Epithelial cell of proximal tubule (primary cell): ENCODE measurements at regions not wholly inside any gene's neighbourhood (a gene's known extent, or its start where the extent isn't known, plus 50 kb on each side); places are given as distances from the start of the nearest gene placed in this dataset.

Experiments used
- DNase-seq: peaks from one replicate; pipeline ENCODE4 v3.0.0-alpha.2; 2011; ENCODE audit warnings: low read depth
- H3K4me3 ChIP-seq: 2 replicates; pipeline ENCODE4 v1.5.1; 2011; ENCODE audit warnings: low read depth, mild to moderate bottlenecking, low read length
- TF ChIP-seq, protein P1 (sequence below): conservative IDR thresholded peaks from 2 replicates; pipeline ENCODE4 v1.5.1; 2012; ENCODE audit warnings: low read depth, mild to moderate bottlenecking, low read length

DNA sequence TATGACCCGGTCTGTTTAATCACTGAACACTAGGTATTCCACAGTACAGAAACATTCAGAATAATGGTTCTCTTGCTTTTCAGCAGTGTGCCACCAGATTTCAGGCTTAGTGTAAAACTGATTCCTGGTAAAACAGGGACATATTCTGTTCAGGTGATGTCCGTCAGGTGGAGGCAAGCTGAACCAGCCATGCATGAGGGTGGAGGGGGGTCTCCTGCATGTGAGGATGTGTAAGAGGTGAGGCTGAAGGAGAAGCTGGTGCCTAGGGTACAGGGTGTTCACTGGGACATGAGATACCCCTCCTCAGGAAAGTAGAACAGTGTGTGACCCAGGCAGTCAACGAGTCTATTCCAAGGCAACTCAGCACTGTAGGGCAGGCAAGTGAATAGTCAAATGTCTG, 563.9 kb downstream of the BNC2 start:
- H3K4me3 ChIP-seq = no peak overlapping the region
- no peak for DNase-seq
- TF ChIP-seq, protein P1, sequence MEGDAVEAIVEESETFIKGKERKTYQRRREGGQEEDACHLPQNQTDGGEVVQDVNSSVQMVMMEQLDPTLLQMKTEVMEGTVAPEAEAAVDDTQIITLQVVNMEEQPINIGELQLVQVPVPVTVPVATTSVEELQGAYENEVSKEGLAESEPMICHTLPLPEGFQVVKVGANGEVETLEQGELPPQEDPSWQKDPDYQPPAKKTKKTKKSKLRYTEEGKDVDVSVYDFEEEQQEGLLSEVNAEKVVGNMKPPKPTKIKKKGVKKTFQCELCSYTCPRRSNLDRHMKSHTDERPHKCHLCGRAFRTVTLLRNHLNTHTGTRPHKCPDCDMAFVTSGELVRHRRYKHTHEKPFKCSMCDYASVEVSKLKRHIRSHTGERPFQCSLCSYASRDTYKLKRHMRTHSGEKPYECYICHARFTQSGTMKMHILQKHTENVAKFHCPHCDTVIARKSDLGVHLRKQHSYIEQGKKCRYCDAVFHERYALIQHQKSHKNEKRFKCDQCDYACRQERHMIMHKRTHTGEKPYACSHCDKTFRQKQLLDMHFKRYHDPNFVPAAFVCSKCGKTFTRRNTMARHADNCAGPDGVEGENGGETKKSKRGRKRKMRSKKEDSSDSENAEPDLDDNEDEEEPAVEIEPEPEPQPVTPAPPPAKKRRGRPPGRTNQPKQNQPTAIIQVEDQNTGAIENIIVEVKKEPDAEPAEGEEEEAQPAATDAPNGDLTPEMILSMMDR = no peak

DNA sequence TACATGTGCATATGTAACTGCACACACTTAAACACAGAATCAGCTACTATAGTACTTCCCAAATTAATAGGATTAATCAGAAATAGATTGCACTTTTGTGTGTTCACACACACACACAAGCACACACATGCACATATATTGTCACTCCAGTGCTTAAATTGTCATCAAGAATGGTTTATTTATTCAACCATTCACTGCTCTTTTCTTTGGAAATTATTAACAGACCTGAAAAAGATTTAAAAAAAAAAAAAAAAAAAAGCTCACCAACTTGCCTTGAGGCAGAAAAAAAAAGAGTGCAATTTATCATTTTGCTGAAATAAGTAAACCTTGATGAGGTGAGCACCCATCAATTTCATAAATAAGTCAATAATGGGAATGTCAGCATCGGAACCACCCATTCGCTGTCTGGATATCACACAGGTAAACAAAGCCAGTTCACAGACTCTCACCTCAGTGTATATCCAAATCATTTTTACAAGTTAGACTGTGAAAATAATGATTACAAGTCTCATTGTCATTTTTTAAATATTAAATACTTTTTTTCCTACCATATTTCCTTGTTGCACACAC, 562.8 kb downstream of the BNC2 start:
- TF ChIP-seq, protein P1 = no peak
- no peak for DNase-seq

DNA sequence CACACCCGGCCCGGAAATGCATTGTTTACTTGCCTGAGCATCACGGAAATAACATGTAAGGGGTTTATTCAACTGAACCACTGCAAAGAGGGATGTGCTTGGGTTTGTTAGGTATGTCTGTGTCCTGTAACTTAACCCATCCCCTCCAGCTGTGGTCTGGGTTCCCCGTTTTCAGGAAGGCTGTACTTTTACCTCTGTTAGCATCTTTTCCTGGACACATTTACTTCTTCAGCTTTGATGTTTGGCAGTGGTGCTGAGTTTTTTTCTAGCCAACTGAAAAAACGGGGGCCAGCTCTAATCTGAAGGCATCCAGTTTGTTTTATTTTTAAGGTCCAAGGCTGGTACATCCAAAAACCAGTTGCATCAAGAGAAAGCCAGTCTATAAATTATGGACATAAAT, 561.8 kb downstream of the BNC2 start:
- no peak overlapping the region for H3K4me3 ChIP-seq
- no peak for DNase-seq
- TF ChIP-seq, protein P1 = no peak

More for the DNA sequence above, 562.8 kb downstream of the BNC2 start:
- no peak overlapping the region for H3K4me3 ChIP-seq

DNA sequence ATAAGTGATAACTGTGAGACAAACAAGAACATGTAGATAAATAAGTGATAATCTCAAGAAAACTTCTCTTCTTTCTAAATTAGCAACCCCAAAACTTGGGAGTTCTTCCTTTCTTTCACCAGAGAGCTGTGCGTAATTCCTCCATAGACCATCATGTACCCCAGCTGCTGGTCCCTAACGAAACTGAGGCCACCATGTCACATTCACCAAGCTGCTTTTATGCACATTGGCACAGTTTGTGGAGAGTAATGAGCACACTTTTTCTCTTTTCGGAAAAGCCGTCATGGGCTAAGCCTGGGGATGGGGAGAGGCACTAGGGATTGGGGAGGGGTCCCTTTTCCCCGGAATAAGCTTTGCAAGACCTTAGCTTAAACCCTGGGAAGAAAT, 561.4 kb downstream of the BNC2 start:
- TF ChIP-seq, protein P1 = no peak
- H3K4me3 ChIP-seq = no peak overlapping the region
- DNase-seq = no peak

DNA sequence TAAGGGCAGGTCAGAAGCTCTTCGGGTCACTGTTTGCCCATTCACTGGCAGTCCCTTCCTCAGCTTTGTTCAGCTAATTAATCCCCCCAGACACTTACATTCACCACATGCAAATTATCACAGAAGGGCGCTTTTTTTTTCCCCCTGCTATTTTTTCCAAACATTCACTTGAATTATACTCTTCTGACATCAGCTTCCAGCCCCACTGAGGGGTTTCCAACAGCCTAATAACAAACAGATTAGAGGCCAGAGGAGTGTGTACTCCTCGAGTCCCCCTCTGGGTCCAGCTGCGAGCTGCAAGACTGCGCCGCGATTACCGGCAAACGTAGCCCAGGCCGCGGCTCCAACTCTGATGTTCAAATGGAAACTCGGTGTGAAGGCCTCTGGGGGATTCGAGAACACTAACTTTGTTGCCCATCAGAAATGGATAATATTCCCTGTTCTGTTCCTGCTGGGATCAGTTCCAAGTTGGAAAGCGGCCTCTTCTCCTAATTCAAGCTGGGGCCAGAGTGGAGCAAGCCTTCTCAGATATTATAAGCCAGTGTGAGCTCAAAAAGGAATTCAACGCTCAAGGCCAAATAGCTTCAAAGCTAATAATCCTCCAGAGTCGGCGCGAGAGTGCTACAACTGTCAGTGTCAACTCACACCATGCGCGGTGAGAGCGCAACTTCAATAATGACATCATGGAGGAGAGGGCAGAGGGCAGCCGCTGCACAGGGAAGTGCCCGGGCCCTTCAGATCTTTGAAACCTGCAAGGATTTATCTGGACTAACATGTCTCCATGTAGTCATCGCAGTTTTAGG, 560.8 kb downstream of the BNC2 start:
- H3K4me3 ChIP-seq = no peak overlapping the region
- TF ChIP-seq, protein P1 = no peak
- no peak for DNase-seq

DNA sequence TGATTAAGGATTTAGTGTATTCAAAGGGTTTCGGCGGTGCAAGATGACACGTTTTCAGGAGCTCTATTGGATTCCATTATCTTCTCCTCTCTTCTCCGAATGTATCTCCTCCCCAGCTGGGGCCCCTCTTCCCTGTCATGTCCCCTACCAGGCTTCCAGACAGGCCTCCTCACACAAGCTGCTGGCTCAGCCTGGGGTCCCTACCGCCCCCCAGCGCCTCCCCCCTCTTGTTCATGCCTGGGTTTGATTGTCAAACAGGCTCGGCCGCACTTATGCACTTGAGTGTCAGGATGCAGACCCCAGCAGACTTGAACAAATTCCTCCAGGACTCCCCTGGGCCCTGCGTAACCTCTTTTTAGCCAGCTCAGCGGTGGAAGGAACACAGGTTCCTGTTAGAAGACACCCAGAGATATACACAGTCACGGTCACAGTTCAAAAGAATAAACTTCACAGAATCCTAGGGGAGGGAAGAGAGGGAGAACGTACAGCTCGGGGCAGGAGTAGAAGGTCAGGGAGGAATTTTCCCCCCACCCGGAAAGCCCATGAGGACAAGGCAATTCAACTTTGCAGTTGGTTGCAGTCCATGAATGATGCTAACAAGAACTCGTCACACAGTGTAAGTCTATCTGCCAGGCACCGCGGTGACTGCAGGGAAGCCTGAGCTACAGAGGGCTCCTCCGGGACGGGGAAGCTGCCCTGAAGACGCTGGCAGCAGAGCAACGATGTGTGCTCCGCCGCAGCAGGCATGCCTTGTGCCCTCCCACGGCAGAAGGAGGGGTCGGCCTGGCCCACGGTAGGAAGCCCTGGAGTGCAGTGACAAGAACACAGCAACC, 560.0 kb downstream of the BNC2 start:
- TF ChIP-seq, protein P1 = no peak
- DNase-seq = no peak
- no peak overlapping the region for H3K4me3 ChIP-seq
